OCI-LY3 (cell line): ENCODE measurements at regions not wholly inside any gene's neighbourhood (a gene's known extent, or its start where the extent isn't known, plus 50 kb on each side); places are given as distances from the start of the nearest gene placed in this dataset.

Experiments
- H2AFZ ChIP-seq: fragments of 200-600, 300-600 bp; shearing (Covaris generic); 2 replicates; pipeline ENCODE4 v1.6.0; 2014; ENCODE audit warnings: antibody characterized with exemption, low read depth, low read length
- H3K27ac ChIP-seq: fragments of 200-600, 300-600 bp; sonication (generic); 2 replicates; pipeline ENCODE4 v1.5.1; 2014; ENCODE audit warnings: mild to moderate bottlenecking, low read length, moderate library complexity, mixed read lengths
- H3K27me3 ChIP-seq: fragments of 200-600, 300-600 bp; sonication (generic); 2 replicates; pipeline ENCODE4 v1.6.1; 2014; ENCODE audit warnings: low read depth, low read length, mixed read lengths
- H3K36me3 ChIP-seq: fragments of 200-600, 300-600 bp; sonication (generic); replicated peaks from 2 replicates; pipeline ENCODE3; 2014; ENCODE audit warnings: low read depth, low read length, mixed read lengths
- H3K4me1 ChIP-seq: fragments of 300-600, 200-600 bp; sonication (generic); 2 replicates; pipeline ENCODE4 v1.6.1; 2014; ENCODE audit warnings: low read length, mixed read lengths
- H3K4me2 ChIP-seq: fragments of 200-600, 300-600 bp; sonication (generic); 2 replicates; pipeline ENCODE4 v1.6.1; 2014; ENCODE audit warnings: low read length, mixed read lengths
- H3K4me3 ChIP-seq: fragments of 300-600, 200-600 bp; sonication (generic); 2 replicates; pipeline ENCODE4 v1.5.1; 2014; ENCODE audit warnings: antibody characterized with exemption, mild to moderate bottlenecking, low read length, moderate library complexity
- H3K79me2 ChIP-seq: fragments of 300-600, 200-600 bp; shearing (Covaris generic); 2 replicates; pipeline ENCODE4 v1.6.1; 2014; ENCODE audit warnings: mild to moderate bottlenecking, low read length, mixed read lengths
- H3K9ac ChIP-seq: fragments of 300-600, 200-600 bp; shearing (Covaris generic); 2 replicates; pipeline ENCODE4 v1.6.0; 2014; ENCODE audit warnings: mild to moderate bottlenecking, low read length, moderate library complexity
- H3K9me3 ChIP-seq: fragments of 200-600, 300-600 bp; shearing (Covaris generic); 2 replicates; pipeline ENCODE4 v1.6.1; 2014; ENCODE audit warnings: low read length, mixed read lengths; ENCODE audit not compliant: insufficient read depth
- H4K20me1 ChIP-seq: fragments of 200-600, 300-600 bp; sonication (generic); 2 replicates; pipeline ENCODE4 v1.6.1; 2016; ENCODE audit warnings: low read length, mixed read lengths; ENCODE audit not compliant: insufficient read depth
- EZH2phosphoT487 ChIP-seq: fragments of 200-600 bp; shearing (Covaris generic); IDR thresholded peaks from 2 replicates; pipeline ENCODE4 v1.6.1; 2018; ENCODE audit warnings: antibody characterized with exemption, mixed run types, low read depth
- TF ChIP-seq, protein P1 (sequence below): fragments of 200-600, 300-600 bp; sonication (generic); IDR thresholded peaks from 2 replicates; pipeline ENCODE4 v1.5.1; 2014; ENCODE audit warnings: antibody characterized with exemption, low read length, low read depth

DNA sequence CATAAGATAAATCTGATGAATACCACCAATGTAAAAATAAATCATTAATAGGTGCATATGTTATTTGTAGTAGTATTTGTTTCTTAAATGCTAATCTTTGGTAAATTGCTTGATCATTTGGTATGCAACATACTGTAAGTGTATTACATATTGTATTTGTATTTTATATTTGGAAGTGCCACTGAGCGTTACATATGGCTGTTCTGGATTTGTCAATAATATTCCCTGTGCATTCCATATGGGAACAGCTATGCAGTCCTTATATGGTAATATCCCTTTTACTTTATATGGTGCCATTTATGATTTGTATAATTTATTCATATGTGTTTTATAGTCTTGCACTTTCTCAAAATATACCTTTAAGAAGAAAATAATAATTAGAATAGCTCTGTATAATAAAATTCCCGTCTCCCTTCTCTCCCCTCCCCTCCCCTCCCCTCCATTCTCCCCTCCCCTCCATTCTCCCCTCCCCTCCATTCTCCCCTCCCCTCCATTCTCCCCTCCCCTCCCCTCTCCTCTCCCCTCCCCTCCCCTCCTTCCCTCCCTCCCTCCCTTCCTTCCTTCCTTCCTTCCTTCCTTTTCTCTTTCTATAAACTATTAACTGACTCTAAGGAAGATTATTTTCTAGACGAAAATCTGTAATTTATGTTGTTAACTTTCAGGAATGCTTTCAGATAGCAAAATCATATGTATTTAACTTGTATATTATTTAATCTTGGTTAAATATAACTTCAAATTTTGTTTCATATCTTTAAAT lies 241.4 kb downstream of the CSNK1G3 start:
- H3K27ac ChIP-seq: no peak overlapping the region

DNA sequence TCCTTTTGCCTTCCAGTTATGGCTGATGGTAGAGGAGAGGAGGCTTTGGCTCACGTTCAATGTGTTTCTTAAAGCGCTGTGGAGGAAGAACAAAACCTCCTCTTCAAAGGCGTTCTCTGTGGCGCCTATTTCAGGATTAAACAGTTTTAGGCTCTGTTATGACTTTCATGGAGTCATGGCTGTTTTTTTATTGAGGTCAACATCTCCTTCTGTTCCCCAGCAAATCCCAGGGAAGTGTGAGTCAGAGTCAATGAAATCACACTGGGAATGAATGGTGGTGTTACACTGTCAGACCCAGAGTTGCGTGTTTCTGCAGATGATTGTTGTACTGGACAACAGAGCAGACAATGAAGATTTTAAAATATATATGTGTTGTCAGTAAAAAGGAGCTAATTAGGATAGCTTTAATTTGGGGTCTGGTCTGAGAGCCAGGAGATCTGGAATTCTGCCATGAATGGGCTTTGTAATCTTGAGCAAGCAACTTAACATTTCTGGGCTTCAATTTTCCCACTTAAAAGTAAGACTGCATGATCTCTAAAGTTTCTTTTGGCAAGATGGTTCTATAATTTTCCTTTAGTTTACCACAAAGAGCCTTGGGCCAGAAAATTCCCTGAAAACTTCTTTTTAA lies 240.7 kb downstream of the CSNK1G3 start:
- H2AFZ ChIP-seq: no peak overlapping the region
- TF ChIP-seq, protein P1, sequence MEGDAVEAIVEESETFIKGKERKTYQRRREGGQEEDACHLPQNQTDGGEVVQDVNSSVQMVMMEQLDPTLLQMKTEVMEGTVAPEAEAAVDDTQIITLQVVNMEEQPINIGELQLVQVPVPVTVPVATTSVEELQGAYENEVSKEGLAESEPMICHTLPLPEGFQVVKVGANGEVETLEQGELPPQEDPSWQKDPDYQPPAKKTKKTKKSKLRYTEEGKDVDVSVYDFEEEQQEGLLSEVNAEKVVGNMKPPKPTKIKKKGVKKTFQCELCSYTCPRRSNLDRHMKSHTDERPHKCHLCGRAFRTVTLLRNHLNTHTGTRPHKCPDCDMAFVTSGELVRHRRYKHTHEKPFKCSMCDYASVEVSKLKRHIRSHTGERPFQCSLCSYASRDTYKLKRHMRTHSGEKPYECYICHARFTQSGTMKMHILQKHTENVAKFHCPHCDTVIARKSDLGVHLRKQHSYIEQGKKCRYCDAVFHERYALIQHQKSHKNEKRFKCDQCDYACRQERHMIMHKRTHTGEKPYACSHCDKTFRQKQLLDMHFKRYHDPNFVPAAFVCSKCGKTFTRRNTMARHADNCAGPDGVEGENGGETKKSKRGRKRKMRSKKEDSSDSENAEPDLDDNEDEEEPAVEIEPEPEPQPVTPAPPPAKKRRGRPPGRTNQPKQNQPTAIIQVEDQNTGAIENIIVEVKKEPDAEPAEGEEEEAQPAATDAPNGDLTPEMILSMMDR: no peak
- no peak for TF ChIP-seq EZH2phosphoT487
- H3K4me2 ChIP-seq: no peak overlapping the region

More for the DNA sequence above, 241.4 kb downstream of the CSNK1G3 start:
- Histone ChIP-seq H3K9me3 (no peaks in the 10 kb centered on the region), H4K20me1 (no peaks in the 10 kb centered on the region), H3K36me3 (no peaks in the 10 kb centered on the region), H3K4me3 (no peak overlapping the region), H3K79me2 (no peaks in the 10 kb centered on the region), H3K9ac (no peak overlapping the region), H3K4me2 (no peak overlapping the region), H2AFZ (no peak overlapping the region), H3K4me1 (no peaks in the 10 kb centered on the region), H3K27me3 (no peaks in the 10 kb centered on the region)
- TF ChIP-seq, protein P1: no peak
- TF ChIP-seq EZH2phosphoT487: no peak

DNA sequence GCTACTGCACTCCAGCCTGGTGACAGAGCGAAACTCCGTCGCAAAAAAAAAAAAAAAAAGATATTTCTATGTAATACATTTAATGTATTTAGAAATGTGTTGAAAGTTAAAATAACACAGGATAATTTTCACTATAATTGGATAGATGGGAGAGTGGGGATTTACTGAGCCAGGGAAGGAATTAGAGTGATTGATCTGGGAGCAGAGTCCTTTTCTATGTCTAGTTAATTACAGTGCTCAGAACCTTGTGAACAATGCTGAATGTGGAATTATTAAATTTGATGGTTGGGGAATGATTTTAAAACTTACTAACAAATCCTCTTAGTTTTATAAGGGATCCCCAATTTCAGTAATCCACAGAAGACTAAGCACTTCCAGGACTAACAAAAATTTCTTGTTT lies 239.7 kb downstream of the CSNK1G3 start:
- H3K27me3 ChIP-seq: no peaks in the 10 kb centered on the region
- no peak overlapping the region for H3K27ac ChIP-seq
- no peaks in the 10 kb centered on the region for H3K79me2 ChIP-seq
- H3K36me3 ChIP-seq: no peaks in the 10 kb centered on the region
- H2AFZ ChIP-seq: no peak overlapping the region
- H3K4me1 ChIP-seq: peaks cover 8% of the 10 kb centered on the region
- H3K9ac ChIP-seq: no peak overlapping the region
- no peaks in the 10 kb centered on the region for H4K20me1 ChIP-seq
- TF ChIP-seq EZH2phosphoT487: no peak
- TF ChIP-seq, protein P1: no peak
- H3K9me3 ChIP-seq: no peaks in the 10 kb centered on the region
- no peak overlapping the region for H3K4me2 ChIP-seq
- H3K4me3 ChIP-seq: no peak overlapping the region

More for the DNA sequence above, 240.7 kb downstream of the CSNK1G3 start:
- Histone ChIP-seq H3K36me3 (no peaks in the 10 kb centered on the region), H3K4me3 (no peak overlapping the region), H3K9ac (no peak overlapping the region), H3K9me3 (no peaks in the 10 kb centered on the region), H3K27me3 (no peaks in the 10 kb centered on the region), H3K27ac (no peak overlapping the region), H3K4me1 (no peaks in the 10 kb centered on the region), H4K20me1 (no peaks in the 10 kb centered on the region), H3K79me2 (no peaks in the 10 kb centered on the region)

DNA sequence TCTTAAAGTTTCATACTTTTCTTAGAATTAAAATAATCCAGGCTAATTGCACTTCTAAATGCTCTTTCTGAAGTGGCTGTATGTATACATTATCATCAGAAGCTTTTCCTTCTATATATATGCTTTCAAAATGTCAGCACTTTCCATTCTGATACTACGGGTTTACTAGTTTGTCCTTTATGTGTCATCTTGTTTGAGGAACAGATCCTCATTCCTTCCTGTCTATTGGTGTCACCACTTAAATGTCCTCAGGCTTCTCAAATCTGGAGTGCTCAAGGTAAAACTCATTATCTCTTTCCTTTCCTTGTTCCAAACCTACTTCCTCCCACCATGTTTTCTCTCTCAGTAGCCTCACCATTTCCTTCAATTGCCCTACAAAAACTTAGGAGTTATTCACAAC lies 236.3 kb downstream of the CSNK1G3 start:
- TF ChIP-seq EZH2phosphoT487: no peak
- TF ChIP-seq, protein P1: no peak
- H3K9me3 ChIP-seq: no peaks in the 10 kb centered on the region
- no peaks in the 10 kb centered on the region for H3K36me3 ChIP-seq
- H3K4me3 ChIP-seq: no peak overlapping the region
- H2AFZ ChIP-seq: no peak overlapping the region
- H3K79me2 ChIP-seq: no peaks in the 10 kb centered on the region
- no peaks in the 10 kb centered on the region for H4K20me1 ChIP-seq
- H3K27ac ChIP-seq: no peak overlapping the region
- no peak overlapping the region for H3K9ac ChIP-seq
- H3K4me2 ChIP-seq: no peak overlapping the region
- no peaks in the 10 kb centered on the region for H3K27me3 ChIP-seq
- peaks cover 14% of the 10 kb centered on the region for H3K4me1 ChIP-seq
